Activated T-helper 1 cell treated with anti-CD3 and anti-CD28 coated beads, Interleukin-12 subunit alpha, Interleukin-12 subunit beta, Interleukin-2, Interleukin-4 antibody, amounts not matched to agents 30 ng/mL and 10 ng/mL and 1 ng/mL, durations not matched to agents 14 hours and 24 hours and 36 hours (primary cell): ENCODE measurements at regions not wholly inside any gene's neighbourhood (a gene's known extent, or its start where the extent isn't known, plus 50 kb on each side); places are given as distances from the start of the nearest gene placed in this dataset.

Experiments used
- DNase-seq: peaks from one replicate; pipeline ENCODE4 v3.0.0; 2021; ENCODE audit warnings: low spot score
- H3K27ac Mint-ChIP-seq: one replicate; pipeline ENCODE4 v1.8.0; 2021; ENCODE audit warnings: mild to moderate bottlenecking, mixed read lengths
- H3K27me3 Mint-ChIP-seq: one replicate; pipeline ENCODE4 v1.8.0; 2022; ENCODE audit warnings: mild to moderate bottlenecking, moderate library complexity, mixed read lengths; ENCODE audit not compliant: insufficient read depth
- H3K36me3 Mint-ChIP-seq: one replicate; pipeline ENCODE4 v1.8.0; 2021; ENCODE audit warnings: low read depth, mixed read lengths
- H3K4me1 Mint-ChIP-seq: one replicate; pipeline ENCODE4 v1.8.0; 2021; ENCODE audit warnings: low read depth, mixed read lengths
- H3K4me3 Mint-ChIP-seq: one replicate; pipeline ENCODE4 v1.8.0; 2021; ENCODE audit warnings: mild to moderate bottlenecking, moderate library complexity, mixed read lengths
- H3K9me3 Mint-ChIP-seq: one replicate; pipeline ENCODE4 v1.8.0; 2021; ENCODE audit warnings: mixed read lengths
- intact Hi-C: fragments of 100-400 bp; cut with micrococcal nuclease; formaldehyde crosslinking; loops from one replicate; pipeline ENCODE4 v1.15.1; 2024

DNA sequence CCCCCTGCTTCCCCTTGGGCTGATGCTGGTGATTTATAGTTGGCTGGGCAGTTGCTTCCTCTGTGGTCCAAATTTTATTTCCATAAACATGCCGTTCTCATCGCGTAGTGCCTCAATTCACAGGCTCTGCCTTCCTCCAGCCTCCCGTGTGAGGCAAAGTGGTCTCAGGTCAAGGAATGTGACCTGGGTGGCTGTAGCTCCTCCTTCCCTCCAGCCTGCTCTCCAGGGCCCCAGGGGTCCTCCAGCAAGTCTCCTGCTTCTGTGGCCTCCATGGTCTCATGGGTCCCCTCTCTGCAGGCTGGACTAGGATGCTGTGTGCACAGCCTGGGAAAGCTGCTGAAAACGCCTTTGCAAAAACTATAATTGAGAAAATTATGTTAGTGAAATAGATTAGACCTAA lies 694.1 kb downstream of the BRD1 start:
- Mint-ChIP-seq H3K4me1 (no peaks in the 10 kb centered on the region), H3K27ac (no peak overlapping the region), H3K4me3 (no peak overlapping the region), H3K36me3 (no peaks in the 10 kb centered on the region), H3K9me3 (no peaks in the 10 kb centered on the region), H3K27me3 (peaks cover 9% of the 10 kb centered on the region)
- no peak for DNase-seq
- intact Hi-C loops, result no loop called here

DNA sequence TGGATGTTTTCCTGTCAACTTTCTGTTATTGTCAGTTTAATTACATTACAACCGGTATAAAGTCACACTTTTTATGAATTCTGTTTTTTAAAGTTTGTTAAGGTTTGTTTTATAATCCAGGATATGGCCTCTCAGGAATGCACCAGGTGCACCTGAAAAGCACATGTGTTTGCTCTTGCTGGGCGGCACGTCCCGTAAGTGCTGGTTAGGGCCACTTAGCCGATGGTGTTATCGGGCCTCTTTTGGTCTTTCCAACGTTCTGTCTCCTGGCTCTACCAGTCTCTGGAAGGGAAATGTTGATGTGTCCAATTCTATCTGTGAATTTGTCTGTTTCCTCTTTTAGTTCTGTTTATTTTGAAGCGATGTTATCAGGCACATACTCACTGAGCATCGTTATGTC lies 695.7 kb downstream of the BRD1 start:
- intact Hi-C loops, result no loop called here
- no peak for DNase-seq
- Mint-ChIP-seq H3K4me1 (no peaks in the 10 kb centered on the region), H3K27me3 (peaks cover 9% of the 10 kb centered on the region), H3K27ac (no peak overlapping the region), H3K4me3 (no peak overlapping the region), H3K9me3 (no peaks in the 10 kb centered on the region), H3K36me3 (no peaks in the 10 kb centered on the region)

DNA sequence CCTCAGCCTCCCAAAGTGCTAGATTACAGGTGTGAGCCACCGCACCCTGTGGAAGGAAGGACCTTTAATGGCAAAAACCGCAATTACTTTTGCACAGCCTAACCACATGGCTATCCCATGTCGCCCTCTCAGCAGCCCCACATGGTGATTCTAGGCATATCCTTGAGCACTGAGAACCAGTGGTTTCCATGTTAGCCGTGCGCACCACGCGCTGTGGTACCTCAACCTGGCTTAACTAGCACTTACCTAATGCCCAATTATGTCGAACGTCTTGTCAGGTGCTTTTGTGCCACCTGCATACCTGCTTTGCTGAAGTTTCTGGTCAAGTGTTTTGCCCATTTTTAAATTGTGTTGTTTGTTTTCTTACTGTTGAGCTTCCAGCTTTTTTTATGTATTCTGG lies 697.9 kb downstream of the BRD1 start:
- Mint-ChIP-seq H3K27ac (no peak overlapping the region), H3K4me3 (no peak overlapping the region), H3K9me3 (no peaks in the 10 kb centered on the region), H3K36me3 (no peaks in the 10 kb centered on the region), H3K4me1 (no peaks in the 10 kb centered on the region), H3K27me3 (peaks cover 11% of the 10 kb centered on the region)
- DNase-seq, result no peak
- intact Hi-C loops, result no loop called here

DNA sequence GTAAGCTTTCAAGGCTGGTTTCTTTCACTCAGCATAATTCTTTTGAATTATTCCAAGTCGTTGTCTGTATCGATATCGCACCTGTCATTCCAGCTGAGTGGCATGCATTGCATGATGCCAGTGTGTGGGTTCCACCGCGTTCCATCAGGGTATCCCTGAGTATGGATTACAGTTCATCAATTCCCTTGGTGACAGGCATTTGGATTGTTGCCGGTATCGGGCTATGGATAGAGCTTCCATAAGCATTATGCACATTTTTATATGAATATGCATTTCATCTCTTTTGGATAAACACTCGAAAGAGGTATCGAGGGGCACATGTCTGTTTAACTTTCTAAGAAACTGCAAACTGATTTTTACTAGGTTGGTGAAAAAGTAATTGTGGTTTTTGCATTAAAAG lies 698.8 kb downstream of the BRD1 start:
- no peak for DNase-seq
- no peaks in the 10 kb centered on the region for H3K9me3 Mint-ChIP-seq
- intact Hi-C loops, result no loop called here
- H3K27ac Mint-ChIP-seq, result no peak overlapping the region
- no peaks in the 10 kb centered on the region for H3K36me3 Mint-ChIP-seq
- peaks cover 13% of the 10 kb centered on the region for H3K27me3 Mint-ChIP-seq
- no peaks in the 10 kb centered on the region for H3K4me1 Mint-ChIP-seq
- H3K4me3 Mint-ChIP-seq, result no peak overlapping the region

DNA sequence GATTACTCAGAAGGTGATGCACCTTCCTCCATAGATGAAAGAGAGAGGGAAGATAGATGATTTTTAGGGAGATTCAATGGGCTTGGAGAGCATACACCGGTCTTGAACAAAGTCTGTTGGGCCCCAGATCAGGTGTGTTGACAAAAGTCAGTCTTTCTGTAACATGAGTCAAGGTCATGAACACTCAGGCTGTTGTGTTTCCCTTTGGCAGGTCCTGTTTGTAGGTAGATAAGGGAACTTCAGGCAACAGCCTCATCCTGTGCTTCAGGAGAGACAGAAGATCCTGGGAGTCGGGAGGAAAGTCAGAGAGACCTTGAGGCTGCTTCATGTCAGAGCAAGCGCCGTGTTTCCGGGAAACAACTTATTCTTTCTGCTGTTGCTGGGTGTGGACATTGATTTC lies 703.1 kb downstream of the BRD1 start:
- Mint-ChIP-seq H3K9me3 (no peaks in the 10 kb centered on the region), H3K4me3 (no peak overlapping the region), H3K36me3 (no peaks in the 10 kb centered on the region), H3K27ac (no peak overlapping the region), H3K4me1 (no peaks in the 10 kb centered on the region), H3K27me3 (peaks cover 9% of the 10 kb centered on the region)
- intact Hi-C loops, result no loop called here
- no peak for DNase-seq

DNA sequence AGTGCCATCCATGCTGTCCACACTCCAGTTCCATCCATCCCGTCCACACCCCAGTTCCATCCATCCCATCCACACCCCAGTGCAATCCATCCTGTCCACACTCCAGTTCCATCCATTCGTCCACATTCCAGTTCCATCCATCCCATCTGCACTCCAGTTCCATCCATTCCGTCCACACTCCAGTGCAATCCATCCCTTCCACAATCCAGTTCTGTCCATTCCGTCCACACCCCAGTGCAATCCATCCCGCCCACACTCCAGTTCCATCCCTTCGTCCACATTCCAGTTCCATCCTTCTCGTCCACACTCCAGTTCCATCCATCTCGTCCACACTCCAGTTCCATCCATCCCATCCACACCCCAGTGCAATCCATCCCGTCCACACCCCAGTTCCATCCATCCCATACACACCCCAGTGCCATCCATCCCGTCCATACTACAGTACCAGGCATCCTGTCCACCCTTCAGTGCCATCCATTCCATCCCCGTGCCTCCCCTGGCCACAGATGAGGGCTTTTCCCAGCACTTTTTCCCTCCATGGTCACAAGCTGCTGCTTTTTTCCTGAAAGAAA lies 704.0 kb downstream of the BRD1 start:
- no peak overlapping the region for H3K27ac Mint-ChIP-seq
- peaks cover 9% of the 10 kb centered on the region for H3K27me3 Mint-ChIP-seq

DNA sequence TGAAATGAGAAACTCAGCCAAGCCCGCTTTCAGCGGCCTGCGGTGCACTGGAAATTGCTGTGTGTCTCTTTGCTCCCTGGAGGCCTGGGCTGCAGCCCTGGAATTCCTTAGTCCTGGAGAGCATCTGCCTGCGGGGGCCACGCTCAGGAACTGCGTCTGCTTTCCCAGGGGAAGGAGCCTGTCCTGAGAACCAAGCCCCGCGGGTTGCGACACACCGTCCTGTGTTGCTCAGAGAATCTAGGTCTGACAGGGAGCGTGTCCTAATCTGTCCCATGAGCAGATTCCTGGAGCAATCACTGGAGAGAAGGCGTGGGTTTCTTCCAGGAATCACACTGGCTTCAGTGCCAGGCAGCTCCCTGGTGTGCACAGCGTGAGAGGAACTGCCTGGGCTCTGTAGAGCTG lies 708.1 kb downstream of the BRD1 start:
- H3K9me3 Mint-ChIP-seq, result no peaks in the 10 kb centered on the region
- H3K4me3 Mint-ChIP-seq, result no peak overlapping the region
- H3K27me3 Mint-ChIP-seq, result peaks cover 4% of the 10 kb centered on the region
- DNase-seq, result no peak
- intact Hi-C loops, result no loop called here
- H3K4me1 Mint-ChIP-seq, result no peaks in the 10 kb centered on the region
- H3K27ac Mint-ChIP-seq, result no peak overlapping the region
- H3K36me3 Mint-ChIP-seq, result no peaks in the 10 kb centered on the region

More for the DNA sequence above, 704.0 kb downstream of the BRD1 start:
- Mint-ChIP-seq H3K36me3 (no peaks in the 10 kb centered on the region), H3K9me3 (no peaks in the 10 kb centered on the region), H3K4me3 (no peak overlapping the region), H3K4me1 (no peaks in the 10 kb centered on the region)
- intact Hi-C loops, result no loop called here
- no peak for DNase-seq

DNA sequence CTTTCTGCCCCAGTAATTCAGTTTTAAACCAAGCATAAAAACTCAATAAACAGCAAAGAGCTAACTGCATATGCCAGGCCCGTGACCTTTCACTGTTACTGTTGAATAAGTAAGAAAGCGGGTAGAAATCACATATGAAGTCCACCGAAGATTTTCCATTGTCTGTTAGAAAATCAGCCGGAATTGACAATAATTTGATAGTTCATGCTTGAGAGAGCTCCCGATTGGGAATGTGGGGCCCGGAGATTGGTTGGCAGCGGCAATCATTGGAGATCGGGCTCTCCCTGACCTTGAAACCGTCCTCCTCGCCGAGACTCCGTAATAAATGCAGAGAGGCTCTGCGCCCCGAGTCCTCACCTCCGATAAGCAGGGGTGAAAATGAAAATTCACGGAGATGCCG lies 709.6 kb downstream of the BRD1 start:
- Mint-ChIP-seq H3K36me3 (no peaks in the 10 kb centered on the region), H3K27ac (no peak overlapping the region), H3K4me3 (no peak overlapping the region), H3K27me3 (no peaks in the 10 kb centered on the region), H3K4me1 (no peaks in the 10 kb centered on the region), H3K9me3 (no peaks in the 10 kb centered on the region)
- no peak for DNase-seq
- intact Hi-C loops, result no loop called here

DNA sequence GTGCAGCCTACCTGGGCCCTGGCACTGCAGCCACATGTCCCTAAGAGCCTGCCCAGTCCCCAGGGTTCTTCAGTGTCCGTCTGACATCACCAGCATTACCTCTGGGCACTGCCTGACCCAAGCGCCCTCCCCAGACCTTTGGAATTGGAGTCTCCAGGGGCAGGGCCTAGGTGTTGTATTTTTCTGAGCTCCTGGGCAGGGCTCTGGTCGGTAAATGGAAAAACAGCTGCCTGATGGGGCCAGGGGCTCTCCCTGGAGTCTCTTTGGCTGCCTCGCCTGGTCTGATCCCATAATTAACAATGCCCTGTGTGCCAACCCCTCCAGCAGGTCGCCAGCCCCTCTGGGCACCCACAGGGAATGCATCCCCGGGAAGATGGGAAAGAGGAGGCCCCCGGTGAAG lies 710.2 kb downstream of the BRD1 start:
- H3K9me3 Mint-ChIP-seq, result no peaks in the 10 kb centered on the region
- no peak overlapping the region for H3K4me3 Mint-ChIP-seq
- DNase-seq, result no peak
- H3K4me1 Mint-ChIP-seq, result no peaks in the 10 kb centered on the region
- H3K27ac Mint-ChIP-seq, result no peak overlapping the region
- no peaks in the 10 kb centered on the region for H3K27me3 Mint-ChIP-seq
- H3K36me3 Mint-ChIP-seq, result no peaks in the 10 kb centered on the region
- intact Hi-C loops, result no loop called here

DNA sequence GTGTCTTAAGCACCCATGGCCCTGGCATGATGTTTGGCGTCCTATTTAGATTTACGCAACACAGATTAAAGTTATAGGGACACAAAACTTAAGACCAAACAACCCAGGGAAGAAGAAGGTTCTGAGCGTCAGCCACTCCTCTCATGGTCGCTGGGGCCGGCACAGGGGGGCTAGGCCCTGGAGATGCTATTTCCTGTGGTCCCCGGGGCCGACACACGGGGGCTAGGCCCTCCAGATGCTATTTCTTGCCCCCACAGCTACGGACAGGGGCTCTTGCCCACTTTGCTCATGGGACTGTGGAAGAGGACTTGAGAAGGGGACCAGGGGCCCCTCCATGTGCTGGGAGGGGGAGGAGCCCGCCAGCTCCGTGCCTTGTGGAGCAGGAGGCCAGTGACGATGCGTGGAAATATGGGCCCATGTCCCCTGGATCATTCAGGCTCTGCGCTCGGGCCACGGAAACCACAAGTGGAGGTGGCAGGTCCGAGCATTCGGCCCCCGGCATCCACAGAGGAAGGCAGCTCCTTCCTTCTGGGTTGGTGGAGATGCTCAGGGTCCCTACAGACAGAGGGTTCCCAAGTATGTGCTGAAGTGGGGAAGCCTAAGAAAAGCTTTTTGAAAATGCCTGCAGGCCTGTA lies 711.1 kb downstream of the BRD1 start:
- intact Hi-C loops, result no loop called here
- no peaks in the 10 kb centered on the region for H3K27me3 Mint-ChIP-seq
- H3K4me1 Mint-ChIP-seq, result no peaks in the 10 kb centered on the region
- H3K27ac Mint-ChIP-seq, result no peak overlapping the region
- no peaks in the 10 kb centered on the region for H3K9me3 Mint-ChIP-seq
- H3K4me3 Mint-ChIP-seq, result no peak overlapping the region
- no peak for DNase-seq
- no peaks in the 10 kb centered on the region for H3K36me3 Mint-ChIP-seq

DNA sequence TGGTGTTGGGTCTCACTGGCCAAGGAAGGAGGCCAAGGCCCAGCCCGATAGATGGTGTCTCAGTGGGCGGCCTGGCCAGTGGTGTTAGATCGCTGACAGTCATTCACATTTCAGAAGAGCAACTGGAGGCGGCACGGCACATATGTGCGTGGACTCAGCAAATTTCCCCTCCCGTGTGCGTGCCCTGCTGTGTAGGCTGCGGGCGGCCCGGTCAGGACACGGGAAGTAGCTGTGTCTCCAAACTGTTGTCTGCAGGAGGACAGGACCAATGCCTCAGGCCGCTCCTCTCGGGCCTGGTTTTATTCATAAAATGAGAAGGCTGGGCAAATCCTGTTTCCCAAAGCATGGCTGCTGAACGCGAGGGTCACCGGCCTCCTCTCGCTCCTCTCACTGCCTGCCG lies 711.7 kb downstream of the BRD1 start:
- intact Hi-C loops, result no loop called here
- no peak overlapping the region for H3K27ac Mint-ChIP-seq
- no peaks in the 10 kb centered on the region for H3K27me3 Mint-ChIP-seq
- H3K36me3 Mint-ChIP-seq, result no peaks in the 10 kb centered on the region
- no peak overlapping the region for H3K4me3 Mint-ChIP-seq
- no peaks in the 10 kb centered on the region for H3K4me1 Mint-ChIP-seq
- DNase-seq, result no peak
- H3K9me3 Mint-ChIP-seq, result no peaks in the 10 kb centered on the region

DNA sequence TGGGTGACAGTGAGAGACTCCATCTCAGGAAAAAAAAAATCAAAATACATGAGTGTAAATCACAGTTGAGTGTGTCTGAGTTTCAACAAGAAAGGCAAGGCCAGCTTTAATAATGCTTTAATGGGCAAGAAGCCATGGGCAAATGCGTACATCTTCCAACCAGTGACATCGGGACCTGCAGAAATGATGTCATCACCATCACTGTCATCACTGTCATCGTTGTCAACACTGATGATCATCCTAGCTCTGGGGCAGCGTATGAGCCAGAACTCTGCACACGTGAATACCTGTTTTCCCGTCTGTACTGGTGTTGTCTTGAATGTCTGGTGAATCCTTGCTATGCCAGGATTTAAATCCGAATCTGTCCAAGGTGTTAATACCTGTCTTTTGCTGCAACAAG lies 712.5 kb downstream of the BRD1 start:
- DNase-seq, result no peak
- Mint-ChIP-seq H3K27me3 (no peaks in the 10 kb centered on the region), H3K36me3 (no peaks in the 10 kb centered on the region), H3K4me1 (no peaks in the 10 kb centered on the region), H3K27ac (no peak overlapping the region), H3K9me3 (no peaks in the 10 kb centered on the region), H3K4me3 (no peak overlapping the region)
- intact Hi-C loops, result no loop called here

DNA sequence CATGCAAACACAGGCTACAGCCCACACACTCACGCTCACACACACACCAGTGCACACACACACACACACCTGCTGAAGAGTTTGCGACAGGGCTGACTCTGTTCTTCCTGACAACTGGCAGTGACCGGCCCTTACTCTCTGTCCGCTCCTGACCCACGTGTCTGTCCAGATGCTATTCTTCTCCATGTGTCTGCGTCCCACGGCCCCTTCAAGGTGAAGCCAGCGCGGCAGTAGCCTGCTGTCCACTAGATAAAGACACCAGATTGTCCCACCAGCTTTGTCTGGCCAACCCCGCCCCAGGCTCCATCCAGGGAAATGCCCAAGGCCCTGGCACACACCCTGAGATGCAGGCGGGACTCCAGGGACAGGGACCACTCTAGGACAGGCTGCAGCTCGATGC lies 713.9 kb downstream of the BRD1 start:
- no peak overlapping the region for H3K27ac Mint-ChIP-seq
- intact Hi-C loops, result no loop called here
- H3K9me3 Mint-ChIP-seq, result no peaks in the 10 kb centered on the region
- H3K36me3 Mint-ChIP-seq, result no peaks in the 10 kb centered on the region
- H3K4me3 Mint-ChIP-seq, result no peak overlapping the region
- no peaks in the 10 kb centered on the region for H3K4me1 Mint-ChIP-seq
- H3K27me3 Mint-ChIP-seq, result no peaks in the 10 kb centered on the region
- DNase-seq, result no peak
